Mesendoderm (in vitro differentiated cells): ENCODE measurements at regions not wholly inside any gene's neighbourhood (a gene's known extent, or its start where the extent isn't known, plus 50 kb on each side); places are given as distances from the start of the nearest gene placed in this dataset.

Experiments used
- DNase-seq: peaks from one replicate; pipeline ENCODE4 v3.0.0; 2013
- H2AK5ac ChIP-seq: 2 replicates; pipeline ENCODE4 v1.6.1; 2013; ENCODE audit warnings: low read length, inconsistent platforms
- H2BK120ac ChIP-seq: 2 replicates; pipeline ENCODE4 v1.6.1; 2013; ENCODE audit warnings: low read depth, mild to moderate bottlenecking, low read length, moderate library complexity, mixed read lengths
- H2BK15ac ChIP-seq: replicated peaks from 2 replicates; pipeline ENCODE4 v1.6.1; 2013; ENCODE audit warnings: low read depth, mild to moderate bottlenecking, moderate library complexity
- H2BK5ac ChIP-seq: 2 replicates; pipeline ENCODE4 v1.6.1; 2013; ENCODE audit warnings: low read length, inconsistent platforms
- H3K18ac ChIP-seq: 2 replicates; pipeline ENCODE4 v1.6.1; 2013; ENCODE audit warnings: mild to moderate bottlenecking, low read length, mixed read lengths
- H3K23ac ChIP-seq: one replicate; pipeline ENCODE4 v1.6.1; 2013; ENCODE audit warnings: low read length
- H3K27ac ChIP-seq: 2 replicates; pipeline ENCODE4 v1.5.1; 2013; ENCODE audit warnings: low read depth, mild to moderate bottlenecking, inconsistent platforms, low read length, moderate library complexity
- H3K27me3 ChIP-seq: 2 replicates; pipeline ENCODE4 v1.6.1; 2013; ENCODE audit warnings: low read length, control low read depth, mild to moderate bottlenecking, inconsistent platforms; ENCODE audit not compliant: insufficient read depth, poor library complexity
- H3K36me3 ChIP-seq: 2 replicates; pipeline ENCODE4 v1.6.1; 2013; ENCODE audit warnings: low read length, inconsistent platforms; ENCODE audit not compliant: control insufficient read depth, insufficient read depth
- H3K4ac ChIP-seq: one replicate; pipeline ENCODE4 v1.6.1; 2013; ENCODE audit warnings: low read depth, mild to moderate bottlenecking, low read length, moderate library complexity
- H3K4me1 ChIP-seq: 2 replicates; pipeline ENCODE4 v1.6.1; 2013; ENCODE audit warnings: low read depth, low read length, inconsistent platforms; ENCODE audit not compliant: control insufficient read depth
- H3K4me2 ChIP-seq: 2 replicates; pipeline ENCODE4 v1.6.1; 2013; ENCODE audit warnings: low read length
- H3K4me3 ChIP-seq: 2 replicates; pipeline ENCODE4 v1.5.1; 2013; ENCODE audit warnings: mild to moderate bottlenecking, low read length
- H3K56ac ChIP-seq: one replicate; pipeline ENCODE4 v1.6.1; 2013; ENCODE audit warnings: low read length
- H3K79me1 ChIP-seq: 2 replicates; pipeline ENCODE4 v1.6.1; 2013; ENCODE audit warnings: low read length, inconsistent platforms
- H3K79me2 ChIP-seq: 2 replicates; pipeline ENCODE4 v1.6.1; 2013; ENCODE audit warnings: mild to moderate bottlenecking, low read length; ENCODE audit not compliant: control insufficient read depth, insufficient read depth
- H3K9ac ChIP-seq: 2 replicates; pipeline ENCODE4 v1.6.1; 2013; ENCODE audit warnings: low read length, inconsistent platforms
- H4K5ac ChIP-seq: one replicate; pipeline ENCODE4 v1.6.1; 2013; ENCODE audit warnings: low read length
- H4K8ac ChIP-seq: one replicate; pipeline ENCODE4 v1.6.1; 2013; ENCODE audit warnings: low read depth, mild to moderate bottlenecking, control low read depth, low read length, moderate library complexity
- WGBS: extraction: QIAGEN DNeasy Blood & Tissue Kit; methylation state at CpG from one replicate; pipeline ENCODE4 v1.1.7; 2013; ENCODE audit warnings: low lambda C conversion rate, missing lambda C conversion rate; ENCODE audit not compliant: insufficient coverage; ENCODE audit errors: extremely low coverage; 5-methylcytosine and 5-hydroxymethylcytosine counted together

DNA sequence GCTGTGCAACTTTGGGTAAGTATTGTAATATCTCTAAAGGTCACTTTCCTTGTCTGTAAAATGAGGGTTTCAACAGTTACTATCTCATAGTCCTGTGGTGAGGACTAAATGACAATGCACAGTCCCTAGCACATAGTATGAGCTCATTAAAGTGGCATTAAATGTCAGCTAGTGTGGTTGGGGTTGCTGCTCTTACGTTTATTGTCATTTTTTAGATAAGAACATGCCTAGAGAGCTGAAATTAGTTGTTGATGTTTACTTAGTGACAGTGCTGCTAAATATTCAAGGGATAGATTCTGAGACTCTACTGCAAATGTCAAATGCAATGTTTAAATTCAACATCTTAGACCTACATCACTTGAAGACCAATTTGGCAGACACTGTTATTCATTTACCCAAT, 356.1 kb upstream of the ETAA1 start:
- no peaks in the 10 kb centered on the region for H3K79me1 ChIP-seq
- H2BK120ac ChIP-seq = no peak overlapping the region
- H3K23ac ChIP-seq = no peak overlapping the region
- no peak overlapping the region for H3K9ac ChIP-seq
- no peak overlapping the region for H3K18ac ChIP-seq
- no peak overlapping the region for H3K4ac ChIP-seq
- H3K4me2 ChIP-seq = no peak overlapping the region
- no peak overlapping the region for H3K56ac ChIP-seq
- no peaks in the 10 kb centered on the region for H3K79me2 ChIP-seq
- H2BK15ac ChIP-seq = no peak overlapping the region
- no peak overlapping the region for H2AK5ac ChIP-seq
- no peak overlapping the region for H4K5ac ChIP-seq
- H3K36me3 ChIP-seq = no peaks in the 10 kb centered on the region
- H4K8ac ChIP-seq = no peak overlapping the region
- no peak overlapping the region for H3K4me3 ChIP-seq
- H2BK5ac ChIP-seq = no peak overlapping the region
- no peak for DNase-seq
- H3K27ac ChIP-seq = no peak overlapping the region
- WGBS = no CpG with 5 or more reads among the region's 1 CpG
- H3K27me3 ChIP-seq = no peaks in the 10 kb centered on the region
- no peaks in the 10 kb centered on the region for H3K4me1 ChIP-seq

- no peak overlapping the region for H3K4ac ChIP-seq
- H3K4me2 ChIP-seq = no peak overlapping the region
- no peaks in the 10 kb centered on the region for H3K79me1 ChIP-seq
- no peak overlapping the region for H3K4me3 ChIP-seq
- H3K27me3 ChIP-seq = no peaks in the 10 kb centered on the region
- H2BK5ac ChIP-seq = no peak overlapping the region
- H2AK5ac ChIP-seq = no peak overlapping the region
- DNase-seq = no peak
- H3K27ac ChIP-seq = no peak overlapping the region
- no peak overlapping the region for H4K5ac ChIP-seq
- no peaks in the 10 kb centered on the region for H3K36me3 ChIP-seq
- H4K8ac ChIP-seq = no peak overlapping the region
- H3K56ac ChIP-seq = no peak overlapping the region
- no peak overlapping the region for H3K18ac ChIP-seq
- no peaks in the 10 kb centered on the region for H3K79me2 ChIP-seq
- H3K23ac ChIP-seq = no peak overlapping the region
- no peak overlapping the region for H2BK120ac ChIP-seq
- no peak overlapping the region for H3K9ac ChIP-seq
- WGBS = no CpG with 5 or more reads among the region's 3 CpGs
- H3K4me1 ChIP-seq = no peaks in the 10 kb centered on the region
- no peak overlapping the region for H2BK15ac ChIP-seq
Observed at GRCh38 chr2:67043781-67044478, 353.2 kb upstream of the ETAA1 start.

- no peak overlapping the region for H3K23ac ChIP-seq
- no peak overlapping the region for H2AK5ac ChIP-seq
- no peak overlapping the region for H2BK120ac ChIP-seq
- H3K27me3 ChIP-seq = no peaks in the 10 kb centered on the region
- H3K79me1 ChIP-seq = no peaks in the 10 kb centered on the region
- no peak overlapping the region for H2BK15ac ChIP-seq
- no CpG with 5 or more reads among the region's 1 CpG for WGBS
- no peak overlapping the region for H3K4me2 ChIP-seq
- H3K4ac ChIP-seq = no peak overlapping the region
- no peak overlapping the region for H4K8ac ChIP-seq
- H3K9ac ChIP-seq = no peak overlapping the region
- H2BK5ac ChIP-seq = no peak overlapping the region
- H3K4me1 ChIP-seq = no peaks in the 10 kb centered on the region
- no peak overlapping the region for H3K27ac ChIP-seq
- H3K56ac ChIP-seq = no peak overlapping the region
- no peaks in the 10 kb centered on the region for H3K79me2 ChIP-seq
- H3K18ac ChIP-seq = no peak overlapping the region
- no peaks in the 10 kb centered on the region for H3K36me3 ChIP-seq
- no peak overlapping the region for H3K4me3 ChIP-seq
- no peak overlapping the region for H4K5ac ChIP-seq
- no peak for DNase-seq
Observed at GRCh38 chr2:67046591-67046990, 350.5 kb upstream of the ETAA1 start.

DNA sequence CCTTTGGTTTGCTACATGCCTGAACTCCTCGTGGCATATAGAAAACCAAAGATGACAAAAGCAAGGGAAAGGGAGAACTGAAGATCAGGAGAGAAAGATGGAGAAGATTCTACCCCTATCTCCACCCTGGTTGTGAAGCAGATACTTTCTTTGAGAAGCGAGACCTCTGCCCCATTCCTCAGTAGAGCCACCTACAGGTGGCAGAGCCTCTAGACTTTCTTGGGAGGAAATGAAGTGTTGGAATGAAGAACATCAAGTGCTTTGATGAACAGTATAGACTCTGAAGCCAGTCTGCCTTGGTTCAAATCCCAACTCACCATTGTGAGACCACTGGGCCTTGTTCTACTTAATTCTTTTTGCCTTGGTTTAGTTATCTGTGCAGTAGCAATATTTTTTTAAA, 348.8 kb upstream of the ETAA1 start:
- no peak overlapping the region for H3K27ac ChIP-seq
- H2BK5ac ChIP-seq = no peak overlapping the region
- no peak overlapping the region for H2BK120ac ChIP-seq
- no peaks in the 10 kb centered on the region for H3K79me2 ChIP-seq
- no CpG with 5 or more reads among the region's 2 CpGs for WGBS
- H3K9ac ChIP-seq = no peak overlapping the region
- no peak overlapping the region for H3K18ac ChIP-seq
- H4K8ac ChIP-seq = no peak overlapping the region
- H3K4me1 ChIP-seq = no peaks in the 10 kb centered on the region
- H3K4me3 ChIP-seq = no peak overlapping the region
- DNase-seq = peak; percentile 37
- H3K4ac ChIP-seq = no peak overlapping the region
- no peaks in the 10 kb centered on the region for H3K27me3 ChIP-seq
- no peak overlapping the region for H3K4me2 ChIP-seq
- no peaks in the 10 kb centered on the region for H3K36me3 ChIP-seq
- no peaks in the 10 kb centered on the region for H3K79me1 ChIP-seq
- no peak overlapping the region for H2AK5ac ChIP-seq
- H2BK15ac ChIP-seq = no peak overlapping the region
- H3K56ac ChIP-seq = no peak overlapping the region
- H4K5ac ChIP-seq = no peak overlapping the region
- no peak overlapping the region for H3K23ac ChIP-seq

DNA sequence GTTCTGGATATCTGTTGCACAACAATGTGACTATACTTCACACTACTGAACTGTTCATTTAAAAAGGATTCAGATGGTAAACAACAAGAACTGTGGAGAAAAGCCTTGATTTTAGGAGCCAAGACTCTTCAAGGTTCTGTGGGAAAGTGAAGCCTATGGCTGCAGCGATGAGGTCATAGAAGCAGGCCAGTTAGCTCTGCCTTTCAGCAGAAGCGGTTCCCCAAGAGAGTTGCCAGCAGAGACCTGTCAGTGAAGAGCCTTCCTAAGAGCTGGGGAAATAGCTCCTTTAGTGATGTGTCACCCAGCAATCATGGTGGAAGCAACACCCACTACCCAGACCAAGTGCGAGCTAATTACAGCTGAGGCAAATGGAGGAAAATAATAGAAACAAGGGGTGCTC, 346.5 kb upstream of the ETAA1 start:
- no peak overlapping the region for H3K4ac ChIP-seq
- no peak overlapping the region for H2BK120ac ChIP-seq
- no peak for DNase-seq
- no peaks in the 10 kb centered on the region for H3K4me1 ChIP-seq
- no peak overlapping the region for H2BK5ac ChIP-seq
- no peak overlapping the region for H4K8ac ChIP-seq
- H3K18ac ChIP-seq = no peak overlapping the region
- no peak overlapping the region for H3K23ac ChIP-seq
- no peaks in the 10 kb centered on the region for H3K27me3 ChIP-seq
- no peak overlapping the region for H3K4me3 ChIP-seq
- H2AK5ac ChIP-seq = no peak overlapping the region
- H3K4me2 ChIP-seq = no peak overlapping the region
- H4K5ac ChIP-seq = no peak overlapping the region
- WGBS = no CpG with 5 or more reads among the region's 3 CpGs
- H3K79me1 ChIP-seq = no peaks in the 10 kb centered on the region
- no peak overlapping the region for H3K56ac ChIP-seq
- no peak overlapping the region for H2BK15ac ChIP-seq
- no peak overlapping the region for H3K9ac ChIP-seq
- no peaks in the 10 kb centered on the region for H3K36me3 ChIP-seq
- no peaks in the 10 kb centered on the region for H3K79me2 ChIP-seq
- H3K27ac ChIP-seq = no peak overlapping the region

DNA sequence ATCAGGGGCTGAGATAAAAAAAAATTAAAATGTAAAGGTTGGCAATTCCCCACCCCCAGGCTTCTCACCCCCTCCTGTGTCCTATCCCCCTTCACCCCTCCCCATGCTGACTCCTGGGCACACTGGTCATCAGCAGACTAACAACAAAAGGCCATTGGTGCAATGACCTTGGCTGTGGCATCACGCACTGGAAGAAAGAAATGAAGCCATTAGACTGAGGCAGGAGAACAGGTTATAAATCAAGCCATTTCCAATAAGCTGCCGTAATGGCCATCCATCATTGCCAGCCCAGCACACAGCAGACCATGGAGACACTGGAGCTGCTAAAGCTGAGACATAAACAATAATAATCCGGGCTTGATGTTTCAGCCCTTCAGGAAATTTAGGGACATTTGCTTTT, 342.4 kb upstream of the ETAA1 start:
- Histone ChIP-seq H3K4me3 (no peak overlapping the region), H2BK15ac (no peak overlapping the region), H3K4me1 (no peaks in the 10 kb centered on the region), H3K23ac (no peak overlapping the region), H4K8ac (no peak overlapping the region), H3K79me1 (no peaks in the 10 kb centered on the region), H3K18ac (no peak overlapping the region), H2BK120ac (no peak overlapping the region), H3K4ac (no peak overlapping the region), H3K79me2 (no peaks in the 10 kb centered on the region), H3K27me3 (no peaks in the 10 kb centered on the region), H4K5ac (no peak overlapping the region), H3K4me2 (no peak overlapping the region), H3K36me3 (no peaks in the 10 kb centered on the region), H3K27ac (no peak overlapping the region), H3K56ac (no peak overlapping the region), H2BK5ac (no peak overlapping the region), H3K9ac (no peak overlapping the region), H2AK5ac (no peak overlapping the region)
- DNase-seq = no peak
- no CpG with 5 or more reads among the region's 3 CpGs for WGBS
